Bronchial epithelial cell (primary cell): ENCODE measurements at regions not wholly inside any gene's neighbourhood (a gene's known extent, or its start where the extent isn't known, plus 50 kb on each side); places are given as distances from the start of the nearest gene placed in this dataset.
"Not testable (repeated sequence)": the region's sequence is repeated elsewhere in the genome, so short reads cannot be mapped to it uniquely, and the experiment has no call there.

Experiments used
- DNase-seq: peaks from one replicate; pipeline ENCODE4 v3.0.0-alpha.2; 2010; ENCODE audit warnings: low read depth
- FAIRE-seq: peaks from 2 replicates; lab custom pipeline; 2011; peaks lifted over from hg19 to GRCh38; lab: Jason Lieb, UNC
- H3K27me3 ChIP-seq: 2 replicates; pipeline ENCODE4 v1.5.1; 2011; ENCODE audit warnings: low read length; ENCODE audit not compliant: control insufficient read depth, insufficient read depth
- H3K36me3 ChIP-seq: 2 replicates; pipeline ENCODE4 v1.5.1; 2011; ENCODE audit warnings: low read length; ENCODE audit not compliant: control insufficient read depth, insufficient read depth
- H3K4me3 ChIP-seq: 2 replicates; pipeline ENCODE4 v1.5.1; 2011; ENCODE audit warnings: mild to moderate bottlenecking, low read depth, low read length, control low read depth
- CTCF ChIP-seq: IDR thresholded peaks from 2 replicates; pipeline ENCODE4 v1.5.1; 2011; ENCODE audit warnings: mild to moderate bottlenecking, moderate library complexity, low read length, control low read depth, inconsistent platforms; ENCODE audit not compliant: insufficient read depth, severe bottlenecking

GRCh38 chrX:125205918-125206665 is 113.6 kb upstream of the TEX13C start:
- peak; percentile 0 for DNase-seq
- TF ChIP-seq CTCF = no peak

GRCh38 chrX:125210146-125210545 is 109.5 kb upstream of the TEX13C start:
- Histone ChIP-seq H3K4me3 (no peak overlapping the region), H3K36me3 (no peaks in the 10 kb centered on the region), H3K27me3 (peaks cover 3% of the 10 kb centered on the region)
- FAIRE-seq (no peak), DNase-seq (no peak)
- TF ChIP-seq CTCF = no peak

More at GRCh38 chrX:125205918-125206665, 113.6 kb upstream of the TEX13C start:
- FAIRE-seq = no peak
- Histone ChIP-seq H3K4me3 (no peak overlapping the region), H3K27me3 (peaks cover 8% of the 10 kb centered on the region), H3K36me3 (no peaks in the 10 kb centered on the region)

- H3K36me3 ChIP-seq = no peaks in the 10 kb centered on the region
- FAIRE-seq (no peak), DNase-seq (no peak)
- no peaks in the 10 kb centered on the region for H3K27me3 ChIP-seq
- no peak for TF ChIP-seq CTCF
- H3K4me3 ChIP-seq = no peak overlapping the region
These were observed 99.8 kb upstream of the TEX13C start for GRCh38 chrX:125219852-125220251.

GRCh38 chrX:125236955-125237354 is 82.7 kb upstream of the TEX13C start:
- Histone ChIP-seq H3K27me3 (no peaks in the 10 kb centered on the region), H3K36me3 (no peaks in the 10 kb centered on the region), H3K4me3 (no peak overlapping the region)
- no peak for DNase-seq
- TF ChIP-seq CTCF = no peak
- FAIRE-seq = no peak

- no peak for DNase-seq
- no peak for FAIRE-seq
These were observed 70.7 kb upstream of the TEX13C start for GRCh38 chrX:125248931-125249330.

GRCh38 chrX:125255759-125256158 is 63.9 kb upstream of the TEX13C start:
- not testable (repeated sequence) for DNase-seq, H3K36me3 ChIP-seq, H3K4me3 ChIP-seq, FAIRE-seq, H3K27me3 ChIP-seq

More at GRCh38 chrX:125248931-125249330, 70.7 kb upstream of the TEX13C start:
- H3K36me3 ChIP-seq = no peaks in the 10 kb centered on the region
- H3K4me3 ChIP-seq = no peak overlapping the region
- no peaks in the 10 kb centered on the region for H3K27me3 ChIP-seq
- TF ChIP-seq CTCF = no peak
